AG04450 (cell line): ENCODE measurements at regions not wholly inside any gene's neighbourhood (a gene's known extent, or its start where the extent isn't known, plus 50 kb on each side); places are given as distances from the start of the nearest gene placed in this dataset.
"Not testable (repeated sequence)": the region's sequence is repeated elsewhere in the genome, so short reads cannot be mapped to it uniquely, and the experiment has no call there.

Experiments
- CTCF ChIA-PET: fragments of 300-600, 350-600 bp; formaldehyde crosslinking; extraction: SDS; loops from one replicate; lab custom pipeline; 2022; ENCODE audit warnings: antibody characterized with exemption, inconsistent platforms; lab: Charles Lee
- POLR2A ChIA-PET: fragments of 350-600 bp; formaldehyde crosslinking; extraction: SDS; loops from one replicate; lab custom pipeline; 2021; ENCODE audit warnings: antibody characterized with exemption, inconsistent platforms; lab: Yijun Ruan, JAX
- DNase-seq: peaks from one replicate; pipeline ENCODE4 v3.0.0-alpha.2; 2011; ENCODE audit warnings: low read depth, low spot score
- H3K27ac ChIP-seq: one replicate; pipeline ENCODE4 v1.5.1; 2012; ENCODE audit warnings: low read depth, low read length, control low read depth
- H3K27me3 ChIP-seq: one replicate; pipeline ENCODE4 v1.6.0; 2012; ENCODE audit warnings: low read length; ENCODE audit not compliant: control insufficient read depth, insufficient read depth
- H3K4me3 ChIP-seq: 2 replicates; pipeline ENCODE4 v1.5.1; 2011; ENCODE audit warnings: mild to moderate bottlenecking, low read depth, low read length, control low read depth
- H3K9me3 ChIP-seq: 2 replicates; pipeline ENCODE4 v1.5.1; 2012; ENCODE audit warnings: low read length; ENCODE audit not compliant: control insufficient read depth, insufficient read depth
- TF ChIP-seq, protein P1 (sequence below): IDR thresholded peaks from 2 replicates; pipeline ENCODE4 v1.5.1; 2011; ENCODE audit warnings: low read depth, low read length, control low read depth, inconsistent platforms

DNA sequence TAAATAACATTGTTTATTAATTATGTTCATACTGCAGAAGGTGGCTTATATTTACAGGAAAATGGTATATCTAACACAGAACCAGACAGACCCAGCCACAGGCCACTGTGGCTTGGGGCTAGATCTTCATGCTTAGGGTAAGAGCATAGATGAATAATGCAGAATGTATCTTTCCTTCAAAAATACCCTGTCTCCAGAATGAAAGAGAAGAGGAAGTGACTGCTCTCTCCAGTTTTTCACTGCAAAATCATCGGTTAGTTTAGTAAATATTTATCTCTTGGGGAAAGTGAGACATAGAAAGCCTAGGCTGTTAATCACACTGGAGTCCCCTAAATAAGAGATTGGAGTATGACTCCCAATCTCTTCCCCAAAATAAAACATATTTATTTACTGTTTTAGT, 453.7 kb downstream of the NAV3 start:
- Histone ChIP-seq H3K4me3 (no peak overlapping the region), H3K27me3 (no peaks in the 10 kb centered on the region), H3K9me3 (no peaks in the 10 kb centered on the region), H3K27ac (no peak overlapping the region)
- CTCF ChIA-PET, result no interaction called here
- POLR2A ChIA-PET, result no interaction called here
- DNase-seq, result no peak
- TF ChIP-seq, protein P1, sequence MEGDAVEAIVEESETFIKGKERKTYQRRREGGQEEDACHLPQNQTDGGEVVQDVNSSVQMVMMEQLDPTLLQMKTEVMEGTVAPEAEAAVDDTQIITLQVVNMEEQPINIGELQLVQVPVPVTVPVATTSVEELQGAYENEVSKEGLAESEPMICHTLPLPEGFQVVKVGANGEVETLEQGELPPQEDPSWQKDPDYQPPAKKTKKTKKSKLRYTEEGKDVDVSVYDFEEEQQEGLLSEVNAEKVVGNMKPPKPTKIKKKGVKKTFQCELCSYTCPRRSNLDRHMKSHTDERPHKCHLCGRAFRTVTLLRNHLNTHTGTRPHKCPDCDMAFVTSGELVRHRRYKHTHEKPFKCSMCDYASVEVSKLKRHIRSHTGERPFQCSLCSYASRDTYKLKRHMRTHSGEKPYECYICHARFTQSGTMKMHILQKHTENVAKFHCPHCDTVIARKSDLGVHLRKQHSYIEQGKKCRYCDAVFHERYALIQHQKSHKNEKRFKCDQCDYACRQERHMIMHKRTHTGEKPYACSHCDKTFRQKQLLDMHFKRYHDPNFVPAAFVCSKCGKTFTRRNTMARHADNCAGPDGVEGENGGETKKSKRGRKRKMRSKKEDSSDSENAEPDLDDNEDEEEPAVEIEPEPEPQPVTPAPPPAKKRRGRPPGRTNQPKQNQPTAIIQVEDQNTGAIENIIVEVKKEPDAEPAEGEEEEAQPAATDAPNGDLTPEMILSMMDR, result no peak

DNA sequence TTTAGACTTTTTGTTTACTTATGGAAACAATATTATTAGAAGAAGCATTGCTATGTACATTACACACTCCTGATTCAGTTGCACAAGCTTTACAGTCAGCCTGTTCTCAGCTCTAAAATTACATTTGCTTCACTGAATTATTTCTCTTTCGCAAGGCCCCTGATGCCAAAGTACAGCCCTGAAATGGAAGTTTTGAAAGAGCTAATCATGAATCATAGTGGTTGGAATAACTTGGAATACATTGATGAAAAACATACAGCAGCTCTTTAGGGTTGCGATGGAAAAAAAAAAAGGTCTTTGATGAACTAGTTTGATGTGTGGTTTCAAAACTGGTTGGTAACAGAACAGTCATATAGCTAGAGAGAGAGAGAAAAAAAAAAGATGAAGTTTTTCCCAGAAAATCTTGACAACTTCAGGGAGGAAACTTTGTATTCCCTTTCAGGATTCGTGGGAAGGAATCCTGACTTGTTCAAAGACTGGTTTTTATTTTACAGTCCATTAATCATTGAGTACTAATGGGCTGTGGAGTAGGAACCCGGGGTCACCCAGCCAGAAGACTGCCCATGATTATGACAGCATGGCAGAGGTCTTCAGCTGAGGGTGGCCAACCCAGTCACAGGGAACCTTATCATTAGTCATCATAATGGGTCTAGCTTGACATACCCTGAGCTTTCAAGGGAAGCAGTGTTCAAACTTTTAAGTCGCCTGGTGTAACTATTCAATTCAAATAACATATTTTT, 460.1 kb downstream of the NAV3 start:
- no peak overlapping the region for H3K4me3 ChIP-seq
- no peaks in the 10 kb centered on the region for H3K27me3 ChIP-seq
- ChIA-PET CTCF (interaction anchor here (0.7 kb wide), 1 partner anchor 16 kb away, joined by 4 read pairs; no protein-coding TSS in a partner anchor), POLR2A (interaction anchor here (0.6 to 0.7 kb wide), 2 partner anchors 99 to 121 kb away, joined by 3 read pairs; no protein-coding TSS in a partner anchor)
- H3K27ac ChIP-seq, result peak overlapping the region; percentile 67
- H3K9me3 ChIP-seq, result no peaks in the 10 kb centered on the region
- peak; percentile 65 for DNase-seq
- TF ChIP-seq, protein P1, result no peak

DNA sequence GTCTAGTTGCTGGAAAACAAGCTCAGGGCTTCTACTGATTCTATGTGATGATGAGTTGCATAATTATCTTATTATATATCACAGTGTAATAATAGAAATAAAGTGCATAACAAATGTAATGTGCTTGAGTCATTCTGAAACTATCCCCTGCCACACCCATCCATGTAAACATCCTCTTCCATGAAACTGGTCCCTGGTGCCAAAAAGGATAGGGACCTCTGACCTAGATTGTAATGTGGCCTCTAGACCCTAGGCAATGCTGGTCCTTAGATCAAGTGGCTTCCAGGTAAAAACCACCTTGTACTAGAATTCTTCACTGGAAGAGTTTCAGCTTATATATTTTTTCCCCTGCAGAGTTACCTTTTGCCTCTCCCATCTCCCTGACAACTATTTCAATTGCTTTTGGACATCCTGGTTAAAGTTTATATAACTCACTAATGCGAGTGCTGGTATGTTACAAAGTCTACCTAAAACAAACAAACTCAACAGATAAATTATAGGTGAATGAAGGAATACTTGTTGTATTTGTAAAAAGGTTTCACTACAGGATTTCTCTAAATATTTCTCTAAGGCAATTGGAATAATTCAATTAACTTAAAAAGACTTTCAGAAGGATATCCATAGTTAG, 462.5 kb downstream of the NAV3 start:
- no peak for DNase-seq
- TF ChIP-seq, protein P1, result no peak
- ChIA-PET CTCF (interaction anchor here (0.7 kb wide), 1 partner anchor 270 kb away, joined by 3 read pairs; no protein-coding TSS in a partner anchor), POLR2A (no interaction called here)
- Histone ChIP-seq H3K27ac (no peak overlapping the region), H3K27me3 (no peaks in the 10 kb centered on the region), H3K4me3 (no peak overlapping the region), H3K9me3 (no peaks in the 10 kb centered on the region; the same call in 1 of the 2 replicates)

DNA sequence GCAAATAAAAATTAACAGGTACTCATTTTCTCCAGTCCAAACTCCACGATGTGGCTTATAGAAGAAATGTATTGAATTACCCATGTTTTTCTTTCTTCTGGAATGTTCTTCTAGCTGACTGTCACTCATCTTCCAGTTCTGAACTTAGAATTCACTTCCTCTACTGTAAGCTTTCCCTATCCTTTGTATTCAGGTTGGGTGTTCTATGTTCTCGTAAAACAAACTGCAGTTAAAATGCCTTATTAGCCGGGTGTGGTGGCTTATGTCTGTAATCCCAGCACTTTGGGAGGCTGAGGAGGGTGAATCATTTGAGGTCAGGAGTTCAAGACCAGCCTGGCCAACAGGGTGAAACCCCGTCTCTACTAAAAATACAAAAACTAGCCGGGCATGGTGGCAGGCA, 470.6 kb downstream of the NAV3 start:
- CTCF ChIA-PET, DNase-seq, POLR2A ChIA-PET, H3K4me3 ChIP-seq, H3K9me3 ChIP-seq, H3K27ac ChIP-seq, H3K27me3 ChIP-seq: not testable (repeated sequence)

DNA sequence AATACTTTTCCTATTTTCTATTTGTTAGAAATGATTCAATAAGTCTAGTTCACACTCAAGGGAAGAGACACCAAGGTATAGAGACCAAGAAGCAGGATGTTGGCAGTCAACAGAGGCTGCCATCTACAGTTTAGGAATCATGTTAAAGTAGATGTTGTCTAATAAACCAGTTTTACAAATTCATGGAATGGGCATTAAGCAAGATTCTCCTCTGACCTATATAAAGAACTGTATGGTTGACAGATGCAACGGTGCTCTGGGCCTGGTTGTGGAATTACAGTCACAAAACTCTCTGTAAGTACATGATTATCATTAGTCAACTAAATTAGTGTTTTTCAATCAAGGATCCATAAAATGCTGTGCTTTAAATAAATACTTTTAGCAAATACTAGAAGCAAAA, 475.1 kb downstream of the NAV3 start:
- no peaks in the 10 kb centered on the region for H3K27me3 ChIP-seq
- CTCF ChIA-PET, result no interaction called here
- no peak overlapping the region for H3K4me3 ChIP-seq
- no peak overlapping the region for H3K27ac ChIP-seq
- TF ChIP-seq, protein P1, result no peak
- no peak for DNase-seq
- H3K9me3 ChIP-seq, result no peaks in the 10 kb centered on the region
- POLR2A ChIA-PET, result no interaction called here
